ENCODE measurements at regions not wholly inside any gene's neighbourhood (a gene's known extent, or its start where the extent isn't known, plus 50 kb on each side); places are given as distances from the start of the nearest gene placed in this dataset.

GRCh38 chr2:114219456-114219855 is 223.0 kb upstream of the DPP10 start:
- TF ChIP-seq, protein P1, sequence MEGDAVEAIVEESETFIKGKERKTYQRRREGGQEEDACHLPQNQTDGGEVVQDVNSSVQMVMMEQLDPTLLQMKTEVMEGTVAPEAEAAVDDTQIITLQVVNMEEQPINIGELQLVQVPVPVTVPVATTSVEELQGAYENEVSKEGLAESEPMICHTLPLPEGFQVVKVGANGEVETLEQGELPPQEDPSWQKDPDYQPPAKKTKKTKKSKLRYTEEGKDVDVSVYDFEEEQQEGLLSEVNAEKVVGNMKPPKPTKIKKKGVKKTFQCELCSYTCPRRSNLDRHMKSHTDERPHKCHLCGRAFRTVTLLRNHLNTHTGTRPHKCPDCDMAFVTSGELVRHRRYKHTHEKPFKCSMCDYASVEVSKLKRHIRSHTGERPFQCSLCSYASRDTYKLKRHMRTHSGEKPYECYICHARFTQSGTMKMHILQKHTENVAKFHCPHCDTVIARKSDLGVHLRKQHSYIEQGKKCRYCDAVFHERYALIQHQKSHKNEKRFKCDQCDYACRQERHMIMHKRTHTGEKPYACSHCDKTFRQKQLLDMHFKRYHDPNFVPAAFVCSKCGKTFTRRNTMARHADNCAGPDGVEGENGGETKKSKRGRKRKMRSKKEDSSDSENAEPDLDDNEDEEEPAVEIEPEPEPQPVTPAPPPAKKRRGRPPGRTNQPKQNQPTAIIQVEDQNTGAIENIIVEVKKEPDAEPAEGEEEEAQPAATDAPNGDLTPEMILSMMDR (IDR thresholded peaks at IDR 0.05; ENCODE audit: low read length): no peak
- TF ChIP-seq EZH2 (IDR thresholded peaks at IDR 0.05; ENCODE audit: borderline replicate concordance, low read length): no peak

Data from OCI-LY1 (cell line).